ENCODE measurements at regions not wholly inside any gene's neighbourhood (a gene's known extent, or its start where the extent isn't known, plus 50 kb on each side); places are given as distances from the start of the nearest gene placed in this dataset.

- no peak for DNase-seq (ENCODE audit: low spot score)
Measured at GRCh38 chrX:110432091-110432905, 73.7 kb downstream of the RTL9 start.

GRCh38 chrX:110432906-110433215 is 74.2 kb downstream of the RTL9 start:
- no peak for DNase-seq (ENCODE audit: low spot score)

GRCh38 chrX:110435196-110435595 is 76.5 kb downstream of the RTL9 start:
- no peak for DNase-seq (ENCODE audit: low spot score)

- DNase-seq (ENCODE audit: low spot score) = no peak
Measured at GRCh38 chrX:110436523-110436922, 77.9 kb downstream of the RTL9 start.

GRCh38 chrX:110437686-110438085 is 79.0 kb downstream of the RTL9 start:
- DNase-seq (ENCODE audit: low spot score) = no peak

GRCh38 chrX:110440016-110440805 is 81.6 kb downstream of the RTL9 start:
- no peak for DNase-seq (ENCODE audit: low spot score)

GRCh38 chrX:110442635-110443034 is 84.0 kb downstream of the RTL9 start:
- DNase-seq (ENCODE audit: low spot score) = peak; percentile 12

GRCh38 chrX:110444996-110445395 is 86.3 kb downstream of the RTL9 start:
- DNase-seq (ENCODE audit: low spot score) = no peak

GRCh38 chrX:110448459-110448858 is 89.8 kb downstream of the RTL9 start:
- no peak for DNase-seq (ENCODE audit: low spot score)

- DNase-seq (ENCODE audit: low spot score) = no peak
Measured at GRCh38 chrX:110449312-110449711, 90.7 kb downstream of the RTL9 start.

- peak; percentile 69 for DNase-seq (ENCODE audit: low spot score)
Measured at GRCh38 chrX:110450050-110450449, 91.4 kb downstream of the RTL9 start.

- DNase-seq (ENCODE audit: low spot score) = no peak
Measured at GRCh38 chrX:110454336-110454735, 95.7 kb downstream of the RTL9 start.

GRCh38 chrX:110462957-110463356 is 104.3 kb downstream of the RTL9 start:
- no peak for DNase-seq (ENCODE audit: low spot score)

- DNase-seq (ENCODE audit: low spot score) = no peak
Measured at GRCh38 chrX:110466790-110467189, 108.1 kb downstream of the RTL9 start.

GRCh38 chrX:110472265-110472664 is 113.6 kb downstream of the RTL9 start:
- no peak for DNase-seq (ENCODE audit: low spot score)

- DNase-seq (ENCODE audit: low spot score) = no peak
Measured at GRCh38 chrX:110477593-110478228, 119.1 kb downstream of the RTL9 start.

GRCh38 chrX:110491846-110492620 is 133.4 kb downstream of the RTL9 start:
- DNase-seq (ENCODE audit: low spot score) = no peak

GRCh38 chrX:110504947-110505346 is 146.3 kb downstream of the RTL9 start:
- DNase-seq (ENCODE audit: low spot score) = no peak

- no peak for DNase-seq (ENCODE audit: low spot score)
Measured at GRCh38 chrX:110509755-110510532, 151.3 kb downstream of the RTL9 start.

GRCh38 chrX:110511238-110511637 is 152.6 kb downstream of the RTL9 start:
- DNase-seq (ENCODE audit: low spot score) = no peak

GRCh38 chrX:110512341-110512740 is 153.7 kb downstream of the RTL9 start:
- DNase-seq (ENCODE audit: low spot score) = no peak

All from activated CD4-positive, alpha-beta T cell treated with anti-CD3 and anti-CD28 coated beads, Interleukin-2, Interleukin-4, amounts not matched to agents 100 ng/mL and 50 ng/mL, durations not matched to agents 16 hours and 8 hours (primary cell).